IMR-90 (cell line): ENCODE measurements at regions not wholly inside any gene's neighbourhood (a gene's known extent, or its start where the extent isn't known, plus 50 kb on each side); places are given as distances from the start of the nearest gene placed in this dataset.

Experiments used
- ATAC-seq: fragments of 200-7000 bp; cut with Tn5 transposase; 2 replicates; pipeline ENCODE4 v1.9.1; 2020; ENCODE audit warnings: low read depth, mild to moderate bottlenecking, moderate library complexity
- BruUV-seq: library from RNA; stranded (reverse); fragments of 400-500 nt; replicated peaks from 2 replicates; lab custom pipeline; 2021; lab: Mats Ljungman, UMichigan
- CTCF ChIA-PET: fragments of 300-600 bp; formaldehyde crosslinking; extraction: SDS; loops from one replicate; lab custom pipeline; 2021; ENCODE audit warnings: antibody characterized with exemption; lab: Yijun Ruan, JAX
- POLR2A ChIA-PET: fragments of 300-600 bp; sonication (Branson Sonifier 250); formaldehyde crosslinking; loops from one replicate; lab custom pipeline; 2022; ENCODE audit warnings: antibody characterized with exemption; ENCODE audit not compliant: unreplicated experiment; lab: Charles Lee
- DNase-seq: peaks from one replicate; pipeline ENCODE4 v3.0.0; 2013
- H2AFZ ChIP-seq: replicated peaks from 2 replicates; pipeline ENCODE3; 2013; ENCODE audit warnings: low read length, mild to moderate bottlenecking; ENCODE audit not compliant: poor library complexity
- H2AK5ac ChIP-seq: 2 replicates; pipeline ENCODE4 v1.6.1; 2013; ENCODE audit warnings: low read depth, low read length, inconsistent platforms
- H2AK9ac ChIP-seq: replicated peaks from 2 replicates; pipeline ENCODE3; 2013; ENCODE audit warnings: mild to moderate bottlenecking, low read depth, low read length, moderate library complexity; ENCODE audit not compliant: poor library complexity
- H2BK120ac ChIP-seq: 2 replicates; pipeline ENCODE4 v1.6.1; 2013; ENCODE audit warnings: low read depth, low read length, inconsistent platforms
- H2BK15ac ChIP-seq: 3 replicates; pipeline ENCODE4 v1.6.1; 2013; ENCODE audit warnings: low read depth, low read length, inconsistent platforms
- H2BK20ac ChIP-seq: 2 replicates; pipeline ENCODE4 v1.6.1; 2013; ENCODE audit warnings: low read depth, mild to moderate bottlenecking, inconsistent platforms, low read length, moderate library complexity
- H2BK5ac ChIP-seq: 2 replicates; pipeline ENCODE4 v1.6.1; 2013; ENCODE audit warnings: mild to moderate bottlenecking, low read depth, low read length, inconsistent platforms; ENCODE audit not compliant: poor library complexity, severe bottlenecking
- H3K14ac ChIP-seq: replicated peaks from 2 replicates; pipeline ENCODE4 v1.6.1; 2013; ENCODE audit warnings: low read depth, low read length, inconsistent platforms
- H3K18ac ChIP-seq: 2 replicates; pipeline ENCODE4 v1.6.1; 2013; ENCODE audit warnings: low read depth, low read length, control low read depth
- H3K23ac ChIP-seq: 2 replicates; pipeline ENCODE4 v1.6.1; 2013; ENCODE audit warnings: low read depth, low read length, inconsistent platforms
- H3K27ac ChIP-seq: 2 replicates; pipeline ENCODE4 v1.5.1; 2013; ENCODE audit warnings: mild to moderate bottlenecking, control low read depth, low read length; ENCODE audit not compliant: insufficient read depth
- H3K27me3 ChIP-seq: 2 replicates; pipeline ENCODE4 v1.6.1; 2013; ENCODE audit warnings: low read length; ENCODE audit not compliant: control insufficient read depth, insufficient read depth
- H3K36me3 ChIP-seq: 2 replicates; pipeline ENCODE4 v1.6.1; 2013; ENCODE audit warnings: low read length, mixed read lengths; ENCODE audit not compliant: control insufficient read depth, insufficient read depth
- H3K4ac ChIP-seq: 2 replicates; pipeline ENCODE4 v1.6.1; 2013; ENCODE audit warnings: low read depth, low read length, inconsistent platforms
- H3K4me1 ChIP-seq: 2 replicates; pipeline ENCODE4 v1.6.1; 2013; ENCODE audit warnings: low read length, mixed read lengths; ENCODE audit not compliant: control insufficient read depth, insufficient read depth
- H3K4me2 ChIP-seq: 2 replicates; pipeline ENCODE4 v1.6.1; 2013; ENCODE audit warnings: low read depth, mild to moderate bottlenecking, control low read depth, low read length, moderate library complexity
- H3K4me3 ChIP-seq: 2 replicates; pipeline ENCODE4 v1.5.1; 2013; ENCODE audit warnings: low read depth, mild to moderate bottlenecking, control low read depth, low read length, moderate library complexity; ENCODE audit not compliant: insufficient read depth
- H3K56ac ChIP-seq: 2 replicates; pipeline ENCODE4 v1.6.1; 2013; ENCODE audit warnings: low read length, inconsistent platforms; ENCODE audit not compliant: insufficient read depth; ENCODE audit errors: extremely low read depth
- H3K79me1 ChIP-seq, 2 experiments: 2 replicates each; pipeline ENCODE4 v1.6.1; 2013; ENCODE audit warnings: low read length in 2 of 2, inconsistent platforms in 1 of 2, low read depth in 1 of 2
- H3K9ac ChIP-seq: 2 replicates; pipeline ENCODE4 v1.6.1; 2013; ENCODE audit warnings: low read depth, low read length, control low read depth
- H3K9me1 ChIP-seq: 2 replicates; pipeline ENCODE4 v1.6.1; 2013; ENCODE audit warnings: low read length, inconsistent platforms; ENCODE audit not compliant: insufficient read depth
- H3K9me3 ChIP-seq: 2 replicates; pipeline ENCODE4 v1.6.1; 2013; ENCODE audit warnings: low read length; ENCODE audit not compliant: control insufficient read depth, insufficient read depth
- H4K20me1 ChIP-seq: 2 replicates; pipeline ENCODE4 v1.6.1; 2013; ENCODE audit warnings: low read length, inconsistent platforms; ENCODE audit not compliant: insufficient read depth
- H4K5ac ChIP-seq: 2 replicates; pipeline ENCODE4 v1.6.1; 2013; ENCODE audit warnings: mild to moderate bottlenecking, low read depth, low read length, control low read depth
- H4K8ac ChIP-seq, 2 experiments: 2 replicates each; pipeline ENCODE4 v1.6.1; 2013; ENCODE audit warnings: low read depth in 2 of 2, low read length in 2 of 2, control low read depth in 1 of 2, inconsistent platforms in 1 of 2
- H4K91ac ChIP-seq: 2 replicates; pipeline ENCODE4 v1.6.1; 2013; ENCODE audit warnings: low read depth, low read length, inconsistent platforms; ENCODE audit not compliant: insufficient read depth
- BHLHE40 ChIP-seq: fragments of 150-350 bp; IDR thresholded peaks from 2 replicates; pipeline ENCODE4 v1.6.1; 2016; ENCODE audit warnings: mild to moderate bottlenecking, low read depth, low read length
- ELK1 ChIP-seq: fragments of 150-350 bp; IDR thresholded peaks from 2 replicates; pipeline ENCODE4 v1.6.1; 2016; ENCODE audit warnings: low read depth, mild to moderate bottlenecking, low read length, moderate library complexity, borderline replicate concordance
- RCOR1 ChIP-seq: IDR thresholded peaks from 2 replicates; pipeline ENCODE4 v1.6.1; 2012; ENCODE audit warnings: mild to moderate bottlenecking, low read length, improper control_type of control experiment; ENCODE audit not compliant: insufficient replicate concordance
- WGBS, 2 experiments: methylation state at CpG; one replicate each; pipeline versions ENCODE4 v1.1.5 to v1.1.7; 2013; ENCODE audit warnings: missing lambda C conversion rate in 2 of 2; ENCODE audit not compliant: insufficient read length in 1 of 2; ENCODE audit errors: extremely low coverage in 2 of 2; 5-methylcytosine and 5-hydroxymethylcytosine counted together
- dilution Hi-C: fragments of 300-500 bp; cut with HindIII; formaldehyde crosslinking; loops from one replicate; pipeline ENCODE4 v1.14.3; 2018; ENCODE audit warnings: low sequenced_read_pairs; ENCODE audit not compliant: unreplicated experiment
- in situ Hi-C: fragments of 300-500 bp; cut with MboI; formaldehyde crosslinking; loops from 3 replicates; pipeline ENCODE4 v1.14.3; 2019; ENCODE audit warnings: low sequenced_read_pairs, inconsistent platforms, mixed read lengths
- intact Hi-C: fragments of 100-400 bp; cut with micrococcal nuclease; formaldehyde crosslinking; loops from 2 replicates; pipeline ENCODE4 v1.10.0; 2022

- Histone ChIP-seq H3K9me1 (no peaks in the 10 kb centered on the region), H3K4me3 (no peak overlapping the region), H3K9me3 (peaks cover 2% of the 10 kb centered on the region; the same call in 1 of the 2 replicates), H3K27me3 (no peaks in the 10 kb centered on the region), H2BK20ac (no peak overlapping the region), H4K91ac (no peak overlapping the region), H3K23ac (no peak overlapping the region), H3K4me2 (no peak overlapping the region), H3K27ac (no peak overlapping the region), H2AK5ac (no peak overlapping the region), H3K79me1 (no peaks in the 10 kb centered on the region), H3K9ac (no peak overlapping the region), H2BK5ac (no peak overlapping the region), H4K20me1 (no peaks in the 10 kb centered on the region), H2AFZ (no peak overlapping the region), H4K5ac (no peak overlapping the region), H2BK15ac (no peak overlapping the region), H3K4ac (no peak overlapping the region), H2AK9ac (no peak overlapping the region), H2BK120ac (no peak overlapping the region), H4K8ac (no peak overlapping the region), H3K56ac (no peak overlapping the region), H3K18ac (no peak overlapping the region), H3K14ac (no peak overlapping the region), H3K36me3 (no peaks in the 10 kb centered on the region), H3K4me1 (no peaks in the 10 kb centered on the region)
- in situ Hi-C loops (no loop called here), intact Hi-C loops (no loop called here), dilution Hi-C loops (no loop called here)
- POLR2A ChIA-PET, result no interaction called here
- TF ChIP-seq ELK1 (no peak), BHLHE40 (no peak), RCOR1 (no peak)
- CTCF ChIA-PET, result no interaction called here
- no peak for DNase-seq
- WGBS, 2 experiments, result no CpG with 5 or more reads among the region's 2 CpGs
- ATAC-seq, result no peak
- BruUV-seq, result no TSS peak
These were observed 1097.9 kb downstream of the REEP3 start for GRCh38 chr10:64619102-64619501.
